ENCODE measurements at regions not wholly inside any gene's neighbourhood (a gene's known extent, or its start where the extent isn't known, plus 50 kb on each side); places are given as distances from the start of the nearest gene placed in this dataset.

- Histone ChIP-seq H3K79me2 (replicated peaks; ENCODE audit: insufficient read depth) (no peaks in the 10 kb centered on the region), H3F3A (replicated peaks; ENCODE audit: low read depth) (no peaks in the 10 kb centered on the region), H3K4me2 (no peak overlapping the region), H3K36me3 (ENCODE audit: insufficient read depth) (no peaks in the 10 kb centered on the region), H4K20me1 (replicated peaks; ENCODE audit: insufficient read depth) (no peaks in the 10 kb centered on the region), H3K27me3 (ENCODE audit: insufficient read depth) (no peaks in the 10 kb centered on the region), H3K9me2 (ENCODE audit: insufficient read depth) (no peaks in the 10 kb centered on the region), H3K4me3 (no peak overlapping the region), H2AFZ (no peak overlapping the region), H3K27ac (ENCODE audit: low read depth) (no peak overlapping the region), H3K4me1 (ENCODE audit: insufficient read depth) (no peaks in the 10 kb centered on the region)
- no peak overlapping the region for H3K4me3 Mint-ChIP-seq
- no peak overlapping the region for H3K27ac Mint-ChIP-seq
- no peaks in the 10 kb centered on the region for H3K27me3 Mint-ChIP-seq (ENCODE audit: insufficient read depth, low read depth, poor library complexity)
- H3K36me3 Mint-ChIP-seq (ENCODE audit: low read depth) = no peaks in the 10 kb centered on the region
- ATAC-seq (no peak), DNase-seq (ENCODE audit: low spot score) (no peak)
- peaks cover 7% of the 10 kb centered on the region; the same call in 1 of the 3 replicates for H3K9me3 Mint-ChIP-seq
- TF ChIP-seq EZH2phosphoT487 (IDR thresholded peaks at IDR 0.05; ENCODE audit: unreplicated experiment) (no peak), ZNF114 (CRISPR knock-in tag; IDR thresholded peaks at IDR 0.05) (no peak), STAT1 (IDR thresholded peaks at IDR 0.05; ENCODE audit: unreplicated experiment) (no peak), REST (IDR thresholded peaks at IDR 0.05; ENCODE audit: unreplicated experiment) (no peak), ETS1 (IDR thresholded peaks at IDR 0.05) (no peak), JUNB (IDR thresholded peaks at IDR 0.05; ENCODE audit: unreplicated experiment) (no peak)
- TF ChIP-seq, protein P1, sequence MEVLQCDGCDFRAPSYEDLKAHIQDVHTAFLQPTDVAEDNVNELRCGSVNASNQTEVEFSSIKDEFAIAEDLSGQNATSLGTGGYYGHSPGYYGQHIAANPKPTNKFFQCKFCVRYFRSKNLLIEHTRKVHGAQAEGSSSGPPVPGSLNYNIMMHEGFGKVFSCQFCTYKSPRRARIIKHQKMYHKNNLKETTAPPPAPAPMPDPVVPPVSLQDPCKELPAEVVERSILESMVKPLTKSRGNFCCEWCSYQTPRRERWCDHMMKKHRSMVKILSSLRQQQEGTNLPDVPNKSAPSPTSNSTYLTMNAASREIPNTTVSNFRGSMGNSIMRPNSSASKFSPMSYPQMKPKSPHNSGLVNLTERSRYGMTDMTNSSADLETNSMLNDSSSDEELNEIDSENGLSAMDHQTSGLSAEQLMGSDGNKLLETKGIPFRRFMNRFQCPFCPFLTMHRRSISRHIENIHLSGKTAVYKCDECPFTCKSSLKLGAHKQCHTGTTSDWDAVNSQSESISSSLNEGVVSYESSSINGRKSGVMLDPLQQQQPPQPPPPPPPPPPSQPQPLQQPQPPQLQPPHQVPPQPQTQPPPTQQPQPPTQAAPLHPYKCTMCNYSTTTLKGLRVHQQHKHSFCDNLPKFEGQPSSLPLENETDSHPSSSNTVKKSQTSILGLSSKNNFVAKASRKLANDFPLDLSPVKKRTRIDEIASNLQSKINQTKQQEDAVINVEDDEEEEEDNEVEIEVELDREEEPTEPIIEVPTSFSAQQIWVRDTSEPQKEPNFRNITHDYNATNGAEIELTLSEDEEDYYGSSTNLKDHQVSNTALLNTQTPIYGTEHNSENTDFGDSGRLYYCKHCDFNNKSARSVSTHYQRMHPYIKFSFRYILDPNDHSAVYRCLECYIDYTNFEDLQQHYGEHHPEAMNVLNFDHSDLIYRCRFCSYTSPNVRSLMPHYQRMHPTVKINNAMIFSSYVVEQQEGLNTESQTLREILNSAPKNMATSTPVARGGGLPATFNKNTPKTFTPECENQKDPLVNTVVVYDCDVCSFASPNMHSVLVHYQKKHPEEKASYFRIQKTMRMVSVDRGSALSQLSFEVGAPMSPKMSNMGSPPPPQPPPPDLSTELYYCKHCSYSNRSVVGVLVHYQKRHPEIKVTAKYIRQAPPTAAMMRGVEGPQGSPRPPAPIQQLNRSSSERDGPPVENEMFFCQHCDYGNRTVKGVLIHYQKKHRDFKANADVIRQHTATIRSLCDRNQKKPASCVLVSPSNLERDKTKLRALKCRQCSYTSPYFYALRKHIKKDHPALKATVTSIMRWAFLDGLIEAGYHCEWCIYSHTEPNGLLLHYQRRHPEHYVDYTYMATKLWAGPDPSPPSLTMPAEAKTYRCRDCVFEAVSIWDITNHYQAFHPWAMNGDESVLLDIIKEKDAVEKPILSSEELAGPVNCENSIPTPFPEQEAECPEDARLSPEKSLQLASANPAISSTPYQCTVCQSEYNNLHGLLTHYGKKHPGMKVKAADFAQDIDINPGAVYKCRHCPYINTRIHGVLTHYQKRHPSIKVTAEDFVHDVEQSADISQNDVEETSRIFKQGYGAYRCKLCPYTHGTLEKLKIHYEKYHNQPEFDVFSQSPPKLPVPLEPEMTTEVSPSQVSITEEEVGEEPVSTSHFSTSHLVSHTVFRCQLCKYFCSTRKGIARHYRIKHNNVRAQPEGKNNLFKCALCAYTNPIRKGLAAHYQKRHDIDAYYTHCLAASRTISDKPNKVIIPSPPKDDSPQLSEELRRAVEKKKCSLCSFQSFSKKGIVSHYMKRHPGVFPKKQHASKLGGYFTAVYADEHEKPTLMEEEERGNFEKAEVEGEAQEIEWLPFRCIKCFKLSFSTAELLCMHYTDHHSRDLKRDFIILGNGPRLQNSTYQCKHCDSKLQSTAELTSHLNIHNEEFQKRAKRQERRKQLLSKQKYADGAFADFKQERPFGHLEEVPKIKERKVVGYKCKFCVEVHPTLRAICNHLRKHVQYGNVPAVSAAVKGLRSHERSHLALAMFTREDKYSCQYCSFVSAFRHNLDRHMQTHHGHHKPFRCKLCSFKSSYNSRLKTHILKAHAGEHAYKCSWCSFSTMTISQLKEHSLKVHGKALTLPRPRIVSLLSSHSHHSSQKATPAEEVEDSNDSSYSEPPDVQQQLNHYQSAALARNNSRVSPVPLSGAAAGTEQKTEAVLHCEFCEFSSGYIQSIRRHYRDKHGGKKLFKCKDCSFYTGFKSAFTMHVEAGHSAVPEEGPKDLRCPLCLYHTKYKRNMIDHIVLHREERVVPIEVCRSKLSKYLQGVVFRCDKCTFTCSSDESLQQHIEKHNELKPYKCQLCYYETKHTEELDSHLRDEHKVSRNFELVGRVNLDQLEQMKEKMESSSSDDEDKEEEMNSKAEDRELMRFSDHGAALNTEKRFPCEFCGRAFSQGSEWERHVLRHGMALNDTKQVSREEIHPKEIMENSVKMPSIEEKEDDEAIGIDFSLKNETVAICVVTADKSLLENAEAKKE (CRISPR knock-in tag; IDR thresholded peaks at IDR 0.05) = no peak
- no peaks in the 10 kb centered on the region for H3K4me1 Mint-ChIP-seq
Measured at GRCh38 chr5:11997942-11998341, 93.7 kb upstream of the CTNND2 start.

Data from GM23338 (cell line).